HG02763 (cell line): ENCODE measurements at regions not wholly inside any gene's neighbourhood (a gene's known extent, or its start where the extent isn't known, plus 50 kb on each side); places are given as distances from the start of the nearest gene placed in this dataset.

Experiments used
- ATAC-seq: cut with Tn5 transposase; IDR thresholded peaks from one replicate; pipeline ENCODE4 v1.9.1; 2021; ENCODE audit warnings: mild to moderate bottlenecking, moderate library complexity; ENCODE audit not compliant: unreplicated experiment

- no peak for ATAC-seq
Measured at GRCh38 chr1:195941795-195942194, 666.4 kb downstream of the KCNT2 start.

- ATAC-seq, result no peak
Measured at GRCh38 chr1:195941314-195941713, 666.9 kb downstream of the KCNT2 start.

- ATAC-seq, result no peak
Measured at GRCh38 chr1:195939844-195940243, 668.4 kb downstream of the KCNT2 start.

DNA sequence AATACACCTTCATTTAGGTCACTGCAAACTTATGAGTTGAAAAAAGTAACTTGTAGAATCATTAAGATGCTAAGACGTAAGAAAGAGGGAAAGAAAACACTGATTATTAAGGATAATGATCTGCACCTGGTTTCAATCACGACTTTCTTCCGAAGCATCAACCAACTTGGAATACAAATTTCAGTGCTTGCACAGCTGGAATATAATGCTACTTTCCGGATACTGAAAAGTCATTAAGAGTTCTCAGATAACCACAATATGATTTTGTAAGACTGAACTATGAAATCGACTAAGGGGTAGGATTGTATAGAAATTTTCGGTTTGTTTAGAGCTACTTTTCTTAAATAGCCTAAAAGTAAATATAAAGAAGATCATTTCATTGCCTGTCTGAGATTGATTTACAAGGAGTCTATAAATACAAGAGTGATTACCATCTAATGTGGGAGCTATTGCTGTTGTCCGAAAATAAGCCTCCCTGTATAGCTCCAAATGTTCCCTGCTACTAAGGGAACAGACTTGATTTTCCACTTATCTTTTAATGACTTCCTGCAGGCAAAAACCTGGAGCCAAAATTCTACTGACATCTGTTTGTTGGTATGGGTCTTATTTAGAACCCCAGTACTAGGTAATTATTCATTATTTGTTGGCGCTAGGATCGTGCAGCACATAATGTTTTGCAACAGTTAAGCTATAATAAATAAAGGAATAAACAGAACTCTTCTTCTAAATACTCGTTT is 673.3 kb downstream of the KCNT2 start:
- no peak for ATAC-seq

GRCh38 chr1:195933835-195934234 is 674.4 kb downstream of the KCNT2 start:
- no peak for ATAC-seq

GRCh38 chr1:195915826-195916225 is 692.4 kb downstream of the KCNT2 start:
- ATAC-seq, result no peak

DNA sequence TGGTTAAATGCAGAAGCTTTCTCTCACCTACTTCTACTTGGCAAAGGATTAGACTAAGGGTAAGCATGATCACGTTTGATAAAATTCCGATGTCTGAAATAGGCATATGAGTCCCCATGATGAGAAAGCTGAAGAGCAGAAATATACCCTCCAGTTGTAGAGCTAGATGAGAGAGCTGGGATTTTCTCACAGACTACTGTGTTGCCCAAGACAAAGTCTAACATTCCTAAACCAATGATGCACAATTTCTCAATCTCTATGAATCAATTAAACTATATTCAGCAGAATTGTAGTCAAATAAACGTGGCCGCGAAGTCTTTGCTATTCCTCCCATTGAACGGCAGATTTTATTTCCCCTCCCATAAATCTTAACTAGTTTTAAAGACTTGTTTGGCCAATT is 699.2 kb downstream of the KCNT2 start:
- no peak for ATAC-seq

GRCh38 chr1:195908121-195908520 is 700.1 kb downstream of the KCNT2 start:
- no peak for ATAC-seq

DNA sequence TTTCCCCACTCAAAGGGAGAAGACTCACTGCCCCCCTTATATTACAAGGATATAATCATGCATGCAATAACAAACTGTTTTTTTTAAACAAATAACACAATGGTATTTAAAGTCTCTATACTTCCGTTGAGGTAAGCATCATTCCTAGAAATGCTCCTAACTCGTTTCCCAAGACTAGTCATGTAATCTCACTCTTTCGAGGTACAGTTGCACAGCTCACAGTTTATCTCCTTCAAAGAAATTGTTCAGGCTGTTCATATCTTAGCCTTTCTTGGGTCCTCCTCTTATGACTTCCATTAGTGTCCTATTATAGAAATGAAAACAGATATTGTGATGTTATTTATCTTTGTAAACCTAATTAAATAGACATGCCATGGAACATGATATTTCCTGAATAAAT is 705.0 kb downstream of the KCNT2 start:
- no peak for ATAC-seq

DNA sequence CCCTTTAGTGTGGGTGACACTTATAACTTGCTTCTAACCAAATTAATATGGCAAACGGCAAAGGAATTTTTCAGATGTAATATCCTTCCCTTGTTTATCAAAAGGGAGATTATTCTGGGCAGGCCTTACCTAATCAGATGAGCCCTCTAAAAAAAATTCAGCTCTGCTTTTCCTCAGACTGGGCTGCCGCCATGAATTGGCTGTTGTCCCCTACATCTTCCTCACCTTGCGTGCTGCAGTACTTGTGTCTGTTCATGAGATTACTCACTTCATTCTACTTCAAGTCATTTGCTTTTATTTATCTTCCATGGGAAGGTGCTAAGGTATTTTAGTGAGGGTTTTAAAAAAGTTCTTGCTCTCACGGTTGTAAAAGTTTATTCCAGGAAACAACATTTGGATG is 705.5 kb downstream of the KCNT2 start:
- ATAC-seq, result no peak

- no peak for ATAC-seq
Measured at GRCh38 chr1:195899762-195900352, 708.4 kb downstream of the KCNT2 start.

- ATAC-seq, result no peak
Measured at GRCh38 chr1:195898924-195899323, 709.3 kb downstream of the KCNT2 start.

DNA sequence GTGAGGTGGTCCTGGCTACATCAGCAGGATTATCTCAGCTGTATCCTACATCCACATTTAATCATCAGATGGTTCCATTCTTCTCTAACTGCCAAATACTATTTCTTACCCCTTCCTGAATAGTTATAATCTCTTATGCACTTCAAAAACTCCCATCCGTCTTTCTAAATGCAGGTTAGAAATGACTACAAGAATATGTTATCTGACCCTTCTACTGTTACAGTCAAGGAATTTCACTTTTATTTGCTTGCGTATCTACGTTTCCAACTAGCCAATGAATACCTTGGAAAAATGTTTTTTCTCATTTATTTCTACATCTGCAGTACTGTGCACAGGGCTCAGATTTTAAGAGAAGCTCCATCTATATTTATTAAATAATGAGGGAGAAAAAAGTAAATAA is 709.9 kb downstream of the KCNT2 start:
- ATAC-seq, result no peak

- no peak for ATAC-seq
Measured at GRCh38 chr1:195897076-195897475, 711.2 kb downstream of the KCNT2 start.

GRCh38 chr1:195894411-195894810 is 713.8 kb downstream of the KCNT2 start:
- ATAC-seq, result no peak

DNA sequence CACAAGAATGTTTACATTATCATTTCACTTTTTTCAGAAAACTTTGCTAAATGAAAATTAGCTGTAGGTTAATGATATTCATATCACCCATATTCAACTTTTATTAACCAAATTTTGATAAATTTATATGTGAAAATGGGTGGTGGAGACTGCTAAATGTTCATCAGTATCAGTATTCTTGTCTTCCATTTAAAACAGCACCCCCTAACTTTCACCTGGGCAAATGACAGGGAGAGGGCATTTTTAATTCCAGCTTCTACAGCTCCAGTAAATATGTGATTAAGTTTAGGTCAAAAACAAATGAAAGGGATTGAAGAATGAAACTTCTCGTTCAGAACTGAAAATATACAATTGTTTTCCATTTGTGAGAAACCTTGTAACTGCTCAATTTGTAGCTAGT is 722.2 kb downstream of the KCNT2 start:
- ATAC-seq, result no peak

DNA sequence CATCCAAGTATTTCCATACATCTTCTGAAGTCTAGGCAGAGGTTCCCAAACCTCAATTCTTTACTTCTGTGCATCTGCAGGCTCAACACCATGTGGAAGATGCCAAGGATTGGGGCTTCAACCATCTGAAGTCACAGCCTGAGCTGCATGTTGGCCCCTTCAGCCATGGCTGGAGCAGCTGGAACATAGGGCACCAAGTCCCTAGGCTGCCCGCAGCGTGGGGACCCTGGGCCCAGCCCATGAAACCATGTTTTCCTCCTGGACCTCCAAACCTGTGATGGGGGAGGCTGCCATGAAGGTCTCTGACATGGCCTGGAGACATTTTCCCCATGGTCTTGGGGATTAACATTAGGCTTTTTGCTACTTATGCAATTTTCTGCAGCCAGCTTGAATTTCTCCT is 729.8 kb downstream of the KCNT2 start:
- ATAC-seq, result no peak

GRCh38 chr1:195876792-195877191 is 731.4 kb downstream of the KCNT2 start:
- no peak for ATAC-seq

DNA sequence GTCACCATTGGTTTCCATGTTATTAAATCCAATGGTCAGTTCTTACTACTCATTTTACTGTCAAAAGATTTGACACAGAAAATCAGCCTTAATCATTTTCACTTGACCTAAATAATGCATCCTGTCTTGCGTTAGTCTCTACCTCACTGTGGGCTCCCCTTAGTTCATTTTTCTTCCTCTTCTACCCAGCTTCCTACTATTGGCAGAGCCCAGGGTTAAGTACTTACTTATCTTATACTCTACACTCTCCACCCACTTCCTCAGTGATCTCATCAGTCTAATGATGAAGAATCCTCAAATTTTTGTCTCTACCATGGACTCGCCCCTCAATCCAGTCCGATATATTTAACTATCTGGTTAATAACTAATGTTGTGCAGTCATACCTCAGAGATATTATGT is 735.9 kb downstream of the KCNT2 start:
- no peak for ATAC-seq

- ATAC-seq, result no peak
Measured at GRCh38 chr1:195867638-195868037, 740.6 kb downstream of the KCNT2 start.

DNA sequence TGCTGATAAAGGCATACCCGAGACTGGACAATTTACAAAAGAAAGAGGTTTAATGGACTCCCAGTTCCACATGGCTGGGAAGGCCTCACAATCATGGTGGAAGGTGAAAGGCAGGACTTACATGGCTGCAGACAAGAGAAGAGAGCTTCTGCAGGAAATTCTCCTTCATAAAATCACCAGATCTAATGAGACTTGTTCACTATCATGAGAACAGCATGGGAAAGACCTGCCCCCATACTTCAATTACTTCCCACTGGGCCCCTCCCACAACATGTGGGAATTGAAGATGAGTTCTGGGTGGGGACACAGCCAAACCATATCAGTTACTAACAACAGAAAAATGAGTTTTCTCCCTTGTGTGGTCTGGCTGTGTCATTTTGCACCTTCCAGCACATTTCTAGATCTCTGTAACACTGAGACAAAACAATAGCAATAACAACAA is 741.4 kb downstream of the KCNT2 start:
- ATAC-seq, result no peak

DNA sequence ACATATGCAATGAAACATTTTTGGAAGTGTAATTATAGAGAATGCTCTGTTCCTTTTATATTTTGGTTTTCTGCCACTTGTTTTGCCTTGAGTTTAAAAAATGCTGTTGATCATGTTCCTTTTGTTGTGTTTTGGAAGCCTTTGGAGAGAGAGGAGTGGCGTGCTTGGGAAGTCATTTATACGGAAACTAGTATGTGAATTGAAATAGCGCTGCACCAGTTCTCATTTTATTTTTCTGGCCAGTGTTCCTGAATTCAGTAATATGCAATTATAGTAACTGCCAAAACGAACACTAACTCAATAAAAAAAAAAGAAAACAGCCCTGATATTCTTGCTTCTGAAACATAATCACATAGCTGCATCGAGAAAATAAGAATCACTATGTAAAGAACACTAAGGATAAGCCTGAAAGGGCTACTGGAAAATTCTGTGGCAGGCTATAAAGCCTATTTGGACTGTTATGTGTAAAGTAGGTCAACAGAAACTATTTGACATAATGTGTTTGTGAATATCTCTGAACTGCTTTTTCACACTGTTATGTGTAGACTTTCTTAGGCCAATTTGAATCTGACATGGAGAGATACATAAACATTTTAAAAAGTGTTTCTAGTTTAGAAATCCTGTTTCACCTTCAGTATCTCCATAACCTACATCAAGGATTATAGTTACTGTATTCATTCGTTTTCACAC is 742.0 kb downstream of the KCNT2 start:
- ATAC-seq, result no peak
